Neuronal stem cell (in vitro differentiated cells): ENCODE measurements at regions not wholly inside any gene's neighbourhood (a gene's known extent, or its start where the extent isn't known, plus 50 kb on each side); places are given as distances from the start of the nearest gene placed in this dataset.

Source experiments
- DNase-seq: peaks from one replicate; pipeline ENCODE4 v3.0.0-alpha.2; 2013; ENCODE audit warnings: low spot score
- H2AFZ ChIP-seq: one replicate; pipeline ENCODE4 v1.6.1; 2013; ENCODE audit warnings: mild to moderate bottlenecking, low read length, inconsistent platforms
- H2AK5ac ChIP-seq: 2 replicates; pipeline ENCODE4 v1.6.1; 2013; ENCODE audit warnings: low read depth, mild to moderate bottlenecking, inconsistent platforms, low read length, moderate library complexity, mixed read lengths
- H2BK120ac ChIP-seq: 2 replicates; pipeline ENCODE4 v1.6.1; 2013; ENCODE audit warnings: low read depth, mild to moderate bottlenecking, inconsistent platforms, low read length, moderate library complexity, mixed read lengths
- H2BK12ac ChIP-seq: one replicate; pipeline ENCODE4 v1.6.1; 2013; ENCODE audit warnings: low read length, inconsistent platforms
- H2BK15ac ChIP-seq: 2 replicates; pipeline ENCODE4 v1.6.1; 2013; ENCODE audit warnings: mild to moderate bottlenecking, low read length, inconsistent platforms, mixed read lengths
- H2BK5ac ChIP-seq: one replicate; pipeline ENCODE4 v1.6.1; 2013; ENCODE audit warnings: inconsistent platforms, mild to moderate bottlenecking, low read length, moderate library complexity
- H3K14ac ChIP-seq: one replicate; pipeline ENCODE4 v1.6.1; 2013; ENCODE audit warnings: low read length, inconsistent platforms
- H3K18ac ChIP-seq: 2 replicates; pipeline ENCODE4 v1.6.1; 2013; ENCODE audit warnings: low read length, inconsistent platforms
- H3K23ac ChIP-seq: 2 replicates; pipeline ENCODE4 v1.6.1; 2013; ENCODE audit warnings: low read depth, mild to moderate bottlenecking, mixed read lengths, low read length, inconsistent platforms; ENCODE audit not compliant: poor library complexity
- H3K27ac ChIP-seq: replicated peaks from 3 replicates; pipeline ENCODE4 v1.5.1; 2013; ENCODE audit warnings: low read length, inconsistent platforms
- H3K27me3 ChIP-seq, 3 experiments: 2 replicates each; pipeline ENCODE4 v1.6.1; 2013; ENCODE audit warnings: low read length in 3 of 3, mild to moderate bottlenecking in 2 of 3, inconsistent platforms in 1 of 3, low read depth in 1 of 3, mixed read lengths in 1 of 3, moderate library complexity in 1 of 3; ENCODE audit not compliant: control insufficient read depth in 3 of 3, insufficient read depth in 3 of 3
- H3K36me3 ChIP-seq, 2 donors: replicated peaks in 1 of 2; 2 replicates each; pipeline ENCODE4 v1.6.1; 2013; ENCODE audit warnings: low read length in 2 of 2; ENCODE audit not compliant: control insufficient read depth in 2 of 2, insufficient read depth in 2 of 2
- H3K4ac ChIP-seq: 2 replicates; pipeline ENCODE4 v1.6.1; 2013; ENCODE audit warnings: inconsistent platforms, mild to moderate bottlenecking, low read length, moderate library complexity
- H3K4me1 ChIP-seq, 2 donors: 1 replicate in 1 of 2; 2 replicates in 1 of 2; pipeline ENCODE4 v1.6.1; 2013; ENCODE audit warnings: low read length in 2 of 2, low read depth in 1 of 2; ENCODE audit not compliant: control insufficient read depth in 2 of 2, insufficient read depth in 1 of 2
- H3K4me2 ChIP-seq: one replicate; pipeline ENCODE4 v1.6.1; 2013; ENCODE audit warnings: mild to moderate bottlenecking, low read length, inconsistent platforms; ENCODE audit not compliant: insufficient read depth, poor library complexity, severe bottlenecking
- H3K4me3 ChIP-seq, 2 donors: 2 replicates each; pipeline ENCODE4 v1.5.1; 2013; ENCODE audit warnings: low read length in 2 of 2, mild to moderate bottlenecking in 2 of 2, inconsistent platforms in 1 of 2, moderate library complexity in 1 of 2
- H3K79me1 ChIP-seq: one replicate; pipeline ENCODE4 v1.6.1; 2013; ENCODE audit warnings: low read depth, mild to moderate bottlenecking, inconsistent platforms, low read length, moderate library complexity
- H3K9ac ChIP-seq: one replicate; pipeline ENCODE4 v1.6.1; 2013; ENCODE audit warnings: mild to moderate bottlenecking, low read depth, low read length, inconsistent platforms; ENCODE audit not compliant: poor library complexity
- H3K9me3 ChIP-seq, 2 donors: replicated peaks in 1 of 2; 2 replicates each; pipeline versions ENCODE3 to v1.6.1; 2013; ENCODE audit warnings: low read length in 2 of 2, mild to moderate bottlenecking in 2 of 2, inconsistent platforms in 1 of 2, low read depth in 1 of 2, mixed read lengths in 1 of 2, moderate library complexity in 1 of 2; ENCODE audit not compliant: control insufficient read depth in 2 of 2, insufficient read depth in 1 of 2
- H4K8ac ChIP-seq: one replicate; pipeline ENCODE4 v1.6.1; 2013; ENCODE audit warnings: low read depth, mild to moderate bottlenecking, inconsistent platforms, low read length, moderate library complexity
- H4K91ac ChIP-seq: one replicate; pipeline ENCODE4 v1.6.1; 2013; ENCODE audit warnings: low read length, low read depth, mild to moderate bottlenecking, inconsistent platforms; ENCODE audit not compliant: poor library complexity
- WGBS, 2 donors: extraction: QIAGEN DNeasy Blood & Tissue Kit; methylation state at CpG; one replicate each; pipeline ENCODE4 v1.1.7; 2013; ENCODE audit warnings: missing lambda C conversion rate in 2 of 2, mixed read lengths in 1 of 2; ENCODE audit not compliant: insufficient read length in 2 of 2, insufficient replicate concordance in 1 of 2; ENCODE audit errors: extremely low coverage in 2 of 2; 5-methylcytosine and 5-hydroxymethylcytosine counted together

DNA sequence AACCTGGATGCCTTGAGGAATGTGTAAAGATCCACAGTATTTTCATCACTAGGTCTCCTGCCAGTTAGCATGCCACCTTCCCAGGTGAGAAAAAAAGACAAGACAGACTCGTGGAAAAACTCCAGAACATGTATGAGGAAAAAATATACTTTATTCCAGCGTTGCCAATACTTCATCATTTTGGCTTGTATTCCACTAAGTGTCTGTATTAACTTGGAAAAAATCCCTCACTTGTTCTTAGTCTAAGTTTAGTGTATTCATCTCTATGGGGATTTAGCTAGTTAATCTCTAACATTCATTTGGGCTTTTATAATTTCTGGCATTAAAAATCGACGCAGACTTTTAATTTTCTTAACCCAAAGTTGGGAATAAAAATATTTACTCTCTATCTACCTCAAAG, 759.4 kb downstream of the SORCS1 start:
- Histone ChIP-seq H2BK12ac (no peak overlapping the region), H3K4me3 (no peak overlapping the region), H3K14ac (no peak overlapping the region), H3K4me1 (no peaks in the 10 kb centered on the region), H3K4ac (no peak overlapping the region), H3K4me2 (no peak overlapping the region), H4K8ac (no peak overlapping the region), H3K18ac (no peak overlapping the region), H3K36me3 (no peaks in the 10 kb centered on the region), H2BK120ac (no peak overlapping the region), H3K9me3 (no peaks in the 10 kb centered on the region), H3K9ac (no peak overlapping the region), H2BK15ac (no peak overlapping the region), H4K91ac (no peak overlapping the region), H3K27ac (no peak overlapping the region), H3K27me3 (no peaks in the 10 kb centered on the region), H3K23ac (no peak overlapping the region), H2AK5ac (no peak overlapping the region), H2BK5ac (no peak overlapping the region), H2AFZ (no peak overlapping the region), H3K79me1 (no peaks in the 10 kb centered on the region)
- no peak for DNase-seq
- no CpG with 5 or more reads among the region's 4 CpGs for WGBS, 2 donors

DNA sequence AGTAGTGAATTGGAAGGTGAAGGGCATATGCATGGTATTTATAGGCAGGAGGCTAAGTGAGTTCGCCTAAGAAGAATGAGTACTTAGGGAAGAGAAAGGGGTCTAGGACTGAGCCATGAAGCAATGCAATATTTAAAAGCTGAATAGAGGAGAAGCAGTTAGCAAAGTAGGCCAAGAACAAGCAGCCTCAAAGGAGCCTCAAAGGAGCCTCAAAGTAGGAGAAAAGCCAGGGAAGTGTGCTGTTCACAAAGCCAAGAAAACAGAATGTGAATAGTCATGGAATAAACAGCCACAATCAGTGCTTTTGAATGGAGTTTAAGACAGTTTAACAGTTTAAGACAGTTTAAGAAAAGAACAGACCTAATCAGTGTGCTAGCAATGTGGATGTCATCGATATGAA, 762.0 kb downstream of the SORCS1 start:
- Histone ChIP-seq H2BK12ac (no peak overlapping the region), H3K9me3 (no peaks in the 10 kb centered on the region), H3K4me2 (no peak overlapping the region), H2BK15ac (no peak overlapping the region), H3K36me3 (no peaks in the 10 kb centered on the region), H3K79me1 (no peaks in the 10 kb centered on the region), H4K8ac (no peak overlapping the region), H3K9ac (no peak overlapping the region), H2AK5ac (no peak overlapping the region), H2AFZ (no peak overlapping the region), H3K4ac (no peak overlapping the region), H3K23ac (no peak overlapping the region), H3K27ac (no peak overlapping the region), H3K14ac (no peak overlapping the region), H3K27me3 (no peaks in the 10 kb centered on the region), H3K4me1 (peaks cover 0 to 2% of the 10 kb centered on the region in 2 donors), H2BK120ac (no peak overlapping the region), H3K4me3 (no peak overlapping the region), H2BK5ac (no peak overlapping the region), H3K18ac (no peak overlapping the region), H4K91ac (no peak overlapping the region)
- no CpG with 5 or more reads among the region's 2 CpGs for WGBS, 2 donors
- no peak for DNase-seq

DNA sequence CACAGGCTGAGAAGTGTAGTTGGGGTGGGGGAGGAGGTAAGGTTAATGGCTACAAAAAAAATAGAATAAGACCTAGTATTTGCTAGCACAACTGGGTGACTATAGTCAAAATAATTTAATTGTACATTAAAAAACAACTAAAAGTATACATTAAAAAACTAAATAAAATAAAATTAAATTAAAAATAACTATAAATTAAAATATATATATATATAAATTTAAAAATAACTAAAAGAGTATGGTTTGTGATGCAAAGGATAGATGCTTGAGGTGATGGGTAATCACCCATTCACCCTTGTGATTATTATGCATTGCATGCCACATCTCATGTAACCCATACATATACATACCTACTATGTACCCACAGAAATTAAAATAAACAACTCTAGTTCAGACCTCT, 762.5 kb downstream of the SORCS1 start:
- H2BK120ac ChIP-seq, result no peak overlapping the region
- H3K9ac ChIP-seq, result no peak overlapping the region
- H3K36me3 ChIP-seq, result no peaks in the 10 kb centered on the region
- no peak overlapping the region for H2BK15ac ChIP-seq
- H3K23ac ChIP-seq, result no peak overlapping the region
- peaks cover 0 to 2% of the 10 kb centered on the region in 2 donors for H3K4me1 ChIP-seq
- no peak overlapping the region for H3K27ac ChIP-seq
- H3K27me3 ChIP-seq, result no peaks in the 10 kb centered on the region
- no peak overlapping the region for H4K91ac ChIP-seq
- no peak overlapping the region for H3K4me2 ChIP-seq
- H3K14ac ChIP-seq, result no peak overlapping the region
- no peaks in the 10 kb centered on the region for H3K9me3 ChIP-seq
- no peak for DNase-seq
- H2BK5ac ChIP-seq, result no peak overlapping the region
- no peak overlapping the region for H2BK12ac ChIP-seq
- H3K79me1 ChIP-seq, result no peaks in the 10 kb centered on the region
- no peak overlapping the region for H2AFZ ChIP-seq
- no peak overlapping the region for H3K4me3 ChIP-seq
- no peak overlapping the region for H4K8ac ChIP-seq
- no peak overlapping the region for H3K4ac ChIP-seq
- no peak overlapping the region for H2AK5ac ChIP-seq
- H3K18ac ChIP-seq, result no peak overlapping the region

DNA sequence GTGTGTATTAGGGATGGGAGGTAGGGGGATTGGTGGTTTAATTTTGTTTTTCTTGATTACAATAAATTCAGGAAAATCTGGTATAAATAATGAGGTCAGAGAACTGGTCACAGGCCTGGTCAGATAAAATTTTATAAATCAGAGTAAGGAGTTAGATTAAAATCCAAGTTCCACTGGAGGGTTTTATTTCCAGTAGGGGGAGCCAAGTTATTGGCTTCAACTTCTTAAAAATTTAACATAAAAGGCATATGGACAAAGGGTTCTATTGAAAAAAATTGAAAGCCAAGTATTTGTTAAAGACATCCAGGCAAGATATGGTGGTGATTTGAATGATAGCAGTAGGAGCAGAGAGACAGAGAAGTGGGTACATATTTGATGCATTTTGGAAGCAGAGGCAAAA, 763.3 kb downstream of the SORCS1 start:
- Histone ChIP-seq H4K91ac (no peak overlapping the region), H3K36me3 (no peaks in the 10 kb centered on the region), H2BK5ac (no peak overlapping the region), H3K9me3 (no peaks in the 10 kb centered on the region), H3K27me3 (no peaks in the 10 kb centered on the region), H3K27ac (no peak overlapping the region), H2BK120ac (no peak overlapping the region), H3K9ac (no peak overlapping the region), H2AK5ac (no peak overlapping the region), H2BK15ac (no peak overlapping the region), H3K79me1 (no peaks in the 10 kb centered on the region), H3K4me3 (no peak overlapping the region), H3K18ac (no peak overlapping the region), H2BK12ac (no peak overlapping the region), H3K4ac (no peak overlapping the region), H4K8ac (no peak overlapping the region), H3K4me1 (peaks cover 0 to 2% of the 10 kb centered on the region in 2 donors), H3K23ac (no peak overlapping the region), H3K14ac (no peak overlapping the region), H2AFZ (no peak overlapping the region), H3K4me2 (no peak overlapping the region)
- no peak for DNase-seq
